HUES64 (cell line): ENCODE measurements at regions not wholly inside any gene's neighbourhood (a gene's known extent, or its start where the extent isn't known, plus 50 kb on each side); places are given as distances from the start of the nearest gene placed in this dataset.

ENCODE experiments used
- H3K27ac ChIP-seq: 2 replicates; pipeline ENCODE4 v1.7.0; 2013; ENCODE audit warnings: low read depth, low read length, inconsistent platforms
- H3K27me3 ChIP-seq: 2 replicates; pipeline ENCODE4 v1.6.1; 2013; ENCODE audit warnings: mild to moderate bottlenecking, low read length; ENCODE audit not compliant: insufficient read depth
- H3K36me3 ChIP-seq: 2 replicates; pipeline ENCODE4 v1.6.1; 2013; ENCODE audit warnings: mild to moderate bottlenecking, low read length; ENCODE audit not compliant: insufficient read depth
- H3K4me1 ChIP-seq: 2 replicates; pipeline ENCODE4 v1.6.1; 2013; ENCODE audit warnings: mild to moderate bottlenecking, low read length, moderate library complexity; ENCODE audit not compliant: insufficient read depth
- H3K4me3 ChIP-seq: 2 replicates; pipeline ENCODE4 v1.5.1; 2013; ENCODE audit warnings: mild to moderate bottlenecking, low read length, moderate library complexity
- H3K9ac ChIP-seq: 2 replicates; pipeline ENCODE4 v1.6.1; 2013; ENCODE audit warnings: mild to moderate bottlenecking, low read depth, low read length
- H3K9me3 ChIP-seq: 2 replicates; pipeline ENCODE4 v1.6.1; 2013; ENCODE audit warnings: low read depth, low read length; ENCODE audit not compliant: insufficient read depth
- WGBS: fragments of 150-250, 120-280 bp; methylation state at CpG from one replicate; pipeline ENCODE4 v1.1.7; 2013; ENCODE audit warnings: missing lambda C conversion rate; 5-methylcytosine and 5-hydroxymethylcytosine counted together

DNA sequence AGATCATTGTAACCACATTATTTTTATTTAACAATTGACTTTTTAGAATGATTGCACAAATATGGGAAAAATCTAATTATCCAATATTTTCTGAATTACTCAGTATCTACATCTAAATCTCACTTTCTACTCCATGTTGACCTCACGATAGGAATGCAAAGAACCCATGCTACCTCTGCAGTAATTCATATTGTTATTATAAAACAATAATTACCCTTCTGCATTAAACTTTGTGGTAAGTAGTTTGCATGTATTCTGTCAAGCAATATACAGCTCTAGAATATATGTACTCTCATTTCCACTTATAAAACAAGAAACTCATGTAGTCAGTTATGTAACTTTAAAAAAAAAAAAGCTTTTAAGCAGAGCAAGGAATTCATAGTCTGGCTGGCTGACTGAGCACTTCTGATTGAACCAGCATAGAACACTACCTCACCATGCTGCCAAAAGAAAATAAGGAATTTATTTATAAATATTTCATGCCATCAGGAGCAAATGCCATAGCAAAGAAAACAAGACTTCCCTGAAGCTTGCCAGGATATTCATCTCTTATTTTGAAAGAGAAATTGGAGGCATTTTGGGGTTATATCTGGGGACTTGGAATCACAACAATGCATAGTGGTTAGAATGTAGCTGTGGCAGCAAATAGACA lies 895.7 kb downstream of the XPNPEP1 start:
- 83% methylated on average over 1 of the region's 1 CpG for WGBS
- Histone ChIP-seq H3K27me3 (no peaks in the 10 kb centered on the region), H3K9me3 (peaks cover 63% of the 10 kb centered on the region), H3K4me3 (no peak overlapping the region), H3K36me3 (no peaks in the 10 kb centered on the region), H3K4me1 (no peaks in the 10 kb centered on the region), H3K9ac (no peak overlapping the region), H3K27ac (no peak overlapping the region)

DNA sequence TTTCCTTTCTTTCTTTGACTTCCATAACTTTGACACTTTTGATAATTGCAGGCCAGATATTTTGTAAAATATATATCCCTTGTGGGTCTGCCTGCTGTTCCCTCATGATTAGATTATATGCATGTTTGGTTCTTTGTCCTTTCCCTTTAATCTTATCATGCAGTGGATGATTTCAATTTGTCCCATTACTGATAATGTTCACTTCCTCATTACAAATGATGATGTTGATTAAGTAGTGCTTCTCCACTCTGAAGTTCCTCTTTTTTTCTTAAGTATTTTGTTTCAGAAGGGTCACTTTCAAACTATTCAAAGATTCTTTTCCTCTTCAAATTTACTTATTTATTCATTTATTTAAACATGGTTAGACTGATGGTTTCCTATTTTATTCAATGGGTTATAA lies 898.1 kb downstream of the XPNPEP1 start:
- peaks cover 48% of the 10 kb centered on the region for H3K9me3 ChIP-seq
- no peaks in the 10 kb centered on the region for H3K36me3 ChIP-seq
- H3K9ac ChIP-seq: no peak overlapping the region
- no peak overlapping the region for H3K27ac ChIP-seq
- H3K4me1 ChIP-seq: no peaks in the 10 kb centered on the region
- H3K4me3 ChIP-seq: no peak overlapping the region
- H3K27me3 ChIP-seq: no peaks in the 10 kb centered on the region

DNA sequence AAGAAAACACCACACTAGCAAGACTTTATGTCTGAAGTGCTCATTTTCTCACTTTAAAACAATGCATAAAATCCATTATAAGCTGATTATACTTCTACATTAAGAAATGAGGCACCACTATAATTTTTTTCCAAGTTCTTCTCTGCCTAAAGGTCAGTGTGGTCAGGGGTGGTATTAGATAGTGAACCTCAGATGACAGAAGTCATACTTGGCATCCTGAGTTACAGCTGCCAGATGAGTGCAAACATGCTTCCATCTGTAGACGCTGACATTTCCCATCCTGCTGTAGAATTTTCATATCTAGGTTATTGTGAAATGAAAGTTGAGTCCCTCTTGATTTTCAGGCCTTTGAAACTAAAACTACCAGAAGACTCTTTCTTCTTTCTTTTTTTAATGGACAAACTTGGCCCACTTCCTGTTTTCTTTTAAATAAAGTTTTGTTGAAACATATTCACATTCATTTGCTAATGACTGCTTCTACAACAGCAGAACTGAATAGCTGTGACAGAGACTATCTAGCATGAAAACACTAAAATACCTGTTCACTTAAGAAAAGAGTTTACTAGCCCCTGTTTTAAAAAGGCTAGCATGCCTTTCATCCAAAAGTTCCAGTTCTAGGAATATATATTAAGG lies 900.8 kb downstream of the XPNPEP1 start:
- H3K9ac ChIP-seq: no peak overlapping the region
- H3K27me3 ChIP-seq: no peaks in the 10 kb centered on the region
- no peak overlapping the region for H3K4me3 ChIP-seq
- no peaks in the 10 kb centered on the region for H3K4me1 ChIP-seq
- peaks cover 46% of the 10 kb centered on the region for H3K9me3 ChIP-seq
- H3K36me3 ChIP-seq: no peaks in the 10 kb centered on the region
- no peak overlapping the region for H3K27ac ChIP-seq
- 63% methylated on average over 1 of the region's 1 CpG for WGBS

DNA sequence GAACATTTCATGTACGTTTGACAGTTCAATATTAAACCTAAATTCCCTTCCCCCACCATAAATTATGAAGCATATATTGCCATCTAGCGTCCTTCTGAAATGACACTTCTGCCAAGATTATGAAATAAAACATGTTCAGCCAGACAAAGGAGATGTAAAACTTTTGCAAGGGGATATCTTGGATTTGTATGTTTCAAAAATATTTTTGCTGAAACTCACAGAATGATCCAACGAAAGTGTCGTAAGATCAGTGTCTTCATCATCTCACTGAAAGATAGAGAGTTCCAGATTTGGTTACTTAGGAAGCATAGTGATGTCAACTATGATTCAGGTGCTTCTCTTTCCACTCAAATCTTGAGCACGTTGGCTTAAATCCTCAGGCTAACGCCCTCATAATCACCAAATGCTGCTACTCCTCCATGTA lies 904.3 kb downstream of the XPNPEP1 start:
- H3K36me3 ChIP-seq: no peaks in the 10 kb centered on the region
- 62% methylated on average over 6 of the region's 6 CpGs for WGBS
- no peaks in the 10 kb centered on the region for H3K4me1 ChIP-seq
- H3K27me3 ChIP-seq: no peaks in the 10 kb centered on the region
- H3K27ac ChIP-seq: no peak overlapping the region
- peaks cover 41% of the 10 kb centered on the region for H3K9me3 ChIP-seq
- no peak overlapping the region for H3K4me3 ChIP-seq
- no peak overlapping the region for H3K9ac ChIP-seq

DNA sequence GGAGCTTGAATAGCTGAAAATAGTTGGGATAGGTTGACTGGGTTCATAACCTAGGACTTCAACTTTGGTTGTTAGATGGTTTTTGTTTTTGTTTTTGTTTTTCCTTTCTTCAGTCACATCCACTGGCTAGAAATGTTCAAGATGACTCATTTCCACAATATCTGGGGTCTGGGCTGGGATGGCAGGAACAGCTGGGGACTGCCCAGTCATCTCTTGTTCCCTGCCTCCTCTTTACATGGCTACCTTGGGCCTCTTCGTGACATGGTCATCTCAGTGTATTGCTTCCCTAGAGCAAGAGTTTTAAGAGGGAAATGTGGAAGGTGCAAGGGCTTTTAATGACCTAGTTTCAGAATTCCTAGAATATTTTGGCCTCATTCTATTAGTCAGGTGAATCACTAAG lies 915.8 kb downstream of the XPNPEP1 start:
- peaks cover 58% of the 10 kb centered on the region for H3K9me3 ChIP-seq
- no peak overlapping the region for H3K9ac ChIP-seq
- H3K36me3 ChIP-seq: no peaks in the 10 kb centered on the region
- no peaks in the 10 kb centered on the region for H3K4me1 ChIP-seq
- no peak overlapping the region for H3K4me3 ChIP-seq
- H3K27me3 ChIP-seq: no peaks in the 10 kb centered on the region
- H3K27ac ChIP-seq: no peak overlapping the region
- 25% methylated on average over 1 of the region's 1 CpG for WGBS

DNA sequence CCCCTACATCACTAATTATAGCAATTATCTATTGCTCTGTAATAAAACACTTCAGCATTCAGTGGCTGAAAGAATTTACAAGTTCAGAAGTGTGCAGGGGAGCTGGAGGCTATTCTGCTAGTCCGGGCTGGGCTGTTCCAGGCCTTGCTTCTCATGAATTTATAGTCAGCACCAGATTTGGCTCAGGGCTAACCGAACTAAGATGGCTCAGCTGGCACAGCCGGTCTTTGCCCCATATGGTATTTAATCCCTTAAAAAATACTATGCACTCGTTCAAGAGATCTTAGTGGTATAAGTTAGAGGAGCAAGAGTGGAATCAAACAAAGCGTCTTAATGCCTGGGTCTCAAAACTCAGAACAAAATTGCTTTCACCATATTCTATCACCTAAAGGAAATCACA lies 932.9 kb downstream of the XPNPEP1 start:
- Histone ChIP-seq H3K4me3 (no peak overlapping the region), H3K27me3 (no peaks in the 10 kb centered on the region), H3K9me3 (peaks cover 53% of the 10 kb centered on the region), H3K9ac (no peak overlapping the region), H3K36me3 (no peaks in the 10 kb centered on the region), H3K4me1 (no peaks in the 10 kb centered on the region), H3K27ac (no peak overlapping the region)
- WGBS: 75% methylated on average over 3 of the region's 5 CpGs

DNA sequence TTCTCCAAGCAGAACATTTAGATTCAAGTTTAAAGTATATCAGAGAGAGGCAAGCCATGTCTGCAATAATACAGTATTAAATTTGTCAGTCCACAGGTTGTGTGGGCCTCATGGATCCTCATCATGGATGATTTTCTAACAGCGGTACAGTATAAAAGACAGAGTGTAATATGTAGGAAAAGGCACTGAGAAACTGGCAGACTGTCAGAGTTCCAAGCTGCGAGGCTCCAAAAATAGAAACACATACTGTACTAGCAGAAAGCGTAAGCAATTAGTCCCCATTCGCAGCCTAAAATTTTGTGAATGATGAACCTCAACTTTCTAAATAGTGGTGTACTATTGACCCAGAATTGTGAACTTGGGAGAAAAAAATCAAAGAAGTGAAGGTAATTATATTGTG lies 933.3 kb downstream of the XPNPEP1 start:
- no peaks in the 10 kb centered on the region for H3K36me3 ChIP-seq
- no peak overlapping the region for H3K27ac ChIP-seq
- WGBS: 89% methylated on average over 4 of the region's 4 CpGs
- peaks cover 53% of the 10 kb centered on the region for H3K9me3 ChIP-seq
- H3K27me3 ChIP-seq: no peaks in the 10 kb centered on the region
- H3K4me3 ChIP-seq: no peak overlapping the region
- H3K4me1 ChIP-seq: no peaks in the 10 kb centered on the region
- no peak overlapping the region for H3K9ac ChIP-seq

DNA sequence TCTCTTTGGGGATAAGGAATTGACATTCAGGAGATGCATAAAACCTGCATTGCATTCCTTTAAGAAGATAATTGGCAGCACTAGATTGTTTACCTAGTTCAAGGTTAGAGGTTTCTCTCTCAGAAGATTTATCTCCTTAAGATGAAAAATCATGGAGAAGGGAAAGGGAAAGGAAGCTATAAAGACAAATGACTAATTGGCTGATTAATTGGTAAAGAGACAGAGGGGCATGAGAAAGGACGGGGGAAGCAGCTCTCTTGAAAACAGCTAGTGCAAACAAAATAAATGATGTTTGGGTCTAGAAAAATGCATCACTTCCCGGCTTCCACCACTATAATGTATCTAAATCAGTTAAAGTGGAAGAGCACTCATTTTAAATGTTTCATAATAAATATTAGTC lies 941.2 kb downstream of the XPNPEP1 start:
- no peaks in the 10 kb centered on the region for H3K36me3 ChIP-seq
- no peak overlapping the region for H3K4me3 ChIP-seq
- WGBS: 83% methylated on average over 1 of the region's 2 CpGs
- no peak overlapping the region for H3K9ac ChIP-seq
- H3K27me3 ChIP-seq: no peaks in the 10 kb centered on the region
- no peak overlapping the region for H3K27ac ChIP-seq
- H3K9me3 ChIP-seq: peaks cover 67% of the 10 kb centered on the region
- no peaks in the 10 kb centered on the region for H3K4me1 ChIP-seq

DNA sequence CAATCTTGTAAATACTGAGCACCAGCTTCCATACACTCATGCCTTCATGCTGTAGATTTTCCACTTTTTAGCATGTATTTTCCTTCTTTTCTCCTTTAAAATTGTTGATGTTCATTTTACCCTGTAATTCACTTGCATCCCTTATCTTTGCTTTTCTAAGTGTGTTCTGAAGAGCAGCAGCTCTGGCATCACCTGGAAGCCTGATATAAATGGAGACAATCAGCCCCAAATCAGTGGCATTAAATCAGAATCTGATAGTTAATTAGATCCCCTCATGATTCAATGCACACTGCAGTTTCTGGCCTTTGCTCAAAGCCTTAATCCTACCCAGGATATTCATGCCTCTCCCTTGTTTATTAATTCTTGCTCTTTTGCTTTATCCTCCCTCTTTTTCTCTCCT lies 942.4 kb downstream of the XPNPEP1 start:
- Histone ChIP-seq H3K27ac (no peak overlapping the region), H3K4me1 (no peaks in the 10 kb centered on the region), H3K9ac (no peak overlapping the region), H3K9me3 (peaks cover 71% of the 10 kb centered on the region), H3K4me3 (no peak overlapping the region), H3K27me3 (no peaks in the 10 kb centered on the region), H3K36me3 (no peaks in the 10 kb centered on the region)

DNA sequence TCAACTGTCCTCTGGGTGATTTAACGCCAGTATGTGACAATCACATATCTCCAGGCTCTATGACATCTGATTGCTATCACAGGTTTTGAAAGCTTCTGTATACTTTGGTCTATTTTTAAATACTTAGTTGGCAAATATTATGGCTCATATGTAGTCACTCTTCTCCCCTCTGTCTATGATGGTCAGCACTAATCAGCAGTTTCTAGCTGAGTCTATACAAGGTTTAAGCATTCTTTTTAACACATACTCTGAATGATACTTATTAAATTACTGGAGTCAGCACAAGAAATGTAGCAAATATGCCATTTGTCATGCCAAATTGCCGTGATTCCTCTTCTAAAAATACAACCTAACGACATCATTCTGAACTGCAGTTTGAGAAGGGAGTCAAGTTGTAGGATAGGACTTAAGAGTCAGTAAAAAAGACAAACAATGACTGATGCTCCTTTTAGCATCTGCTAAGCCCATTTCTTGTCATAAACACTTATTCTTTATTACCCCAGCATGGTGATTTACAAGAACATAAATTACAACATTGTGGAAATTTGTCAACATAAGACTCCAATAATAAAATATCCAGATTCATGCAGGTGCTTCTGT lies 947.8 kb downstream of the XPNPEP1 start:
- Histone ChIP-seq H3K4me3 (no peak overlapping the region), H3K4me1 (no peaks in the 10 kb centered on the region), H3K9ac (no peak overlapping the region), H3K27me3 (no peaks in the 10 kb centered on the region), H3K36me3 (no peaks in the 10 kb centered on the region), H3K27ac (no peak overlapping the region), H3K9me3 (peaks cover 63% of the 10 kb centered on the region)
- WGBS: 83% methylated on average over 1 of the region's 3 CpGs

DNA sequence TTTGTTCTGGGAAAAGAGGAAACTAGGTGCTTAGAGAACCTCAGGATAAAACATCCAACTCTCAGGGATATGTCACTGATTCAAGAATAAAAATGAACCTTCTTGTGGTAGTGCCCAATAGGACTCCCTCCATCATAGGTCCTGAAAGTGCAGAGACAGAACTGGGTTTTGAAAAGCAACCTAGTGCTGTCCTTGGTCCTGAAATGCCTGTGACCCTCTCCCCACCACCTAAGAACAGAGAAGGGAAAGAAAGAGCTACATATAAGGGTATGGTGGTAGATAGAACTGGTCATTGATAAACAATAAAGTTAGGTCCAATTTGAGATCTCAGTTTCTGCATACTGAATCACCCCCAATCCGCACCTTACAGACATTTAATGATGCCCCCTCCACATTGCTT lies 953.3 kb downstream of the XPNPEP1 start:
- Histone ChIP-seq H3K27ac (no peak overlapping the region), H3K36me3 (no peaks in the 10 kb centered on the region), H3K4me3 (no peak overlapping the region), H3K9ac (no peak overlapping the region), H3K4me1 (no peaks in the 10 kb centered on the region), H3K27me3 (no peaks in the 10 kb centered on the region), H3K9me3 (peaks cover 49% of the 10 kb centered on the region)
- WGBS: 42% methylated on average over 1 of the region's 1 CpG
